AG04450 (cell line): ENCODE measurements at regions not wholly inside any gene's neighbourhood (a gene's known extent, or its start where the extent isn't known, plus 50 kb on each side); places are given as distances from the start of the nearest gene placed in this dataset.

Source experiments
- CTCF ChIA-PET: fragments of 300-600, 350-600 bp; formaldehyde crosslinking; extraction: SDS; loops from one replicate; lab custom pipeline; 2022; ENCODE audit warnings: antibody characterized with exemption, inconsistent platforms; lab: Charles Lee
- POLR2A ChIA-PET: fragments of 350-600 bp; formaldehyde crosslinking; extraction: SDS; loops from one replicate; lab custom pipeline; 2021; ENCODE audit warnings: antibody characterized with exemption, inconsistent platforms; lab: Yijun Ruan, JAX
- DNase-seq: peaks from one replicate; pipeline ENCODE4 v3.0.0-alpha.2; 2011; ENCODE audit warnings: low read depth, low spot score
- H3K27ac ChIP-seq: one replicate; pipeline ENCODE4 v1.5.1; 2012; ENCODE audit warnings: low read depth, low read length, control low read depth
- H3K27me3 ChIP-seq: one replicate; pipeline ENCODE4 v1.6.0; 2012; ENCODE audit warnings: low read length; ENCODE audit not compliant: control insufficient read depth, insufficient read depth
- H3K4me3 ChIP-seq: 2 replicates; pipeline ENCODE4 v1.5.1; 2011; ENCODE audit warnings: mild to moderate bottlenecking, low read depth, low read length, control low read depth
- H3K9me3 ChIP-seq: 2 replicates; pipeline ENCODE4 v1.5.1; 2012; ENCODE audit warnings: low read length; ENCODE audit not compliant: control insufficient read depth, insufficient read depth
- CTCF ChIP-seq: IDR thresholded peaks from 2 replicates; pipeline ENCODE4 v1.5.1; 2011; ENCODE audit warnings: low read depth, low read length, control low read depth, inconsistent platforms

DNA sequence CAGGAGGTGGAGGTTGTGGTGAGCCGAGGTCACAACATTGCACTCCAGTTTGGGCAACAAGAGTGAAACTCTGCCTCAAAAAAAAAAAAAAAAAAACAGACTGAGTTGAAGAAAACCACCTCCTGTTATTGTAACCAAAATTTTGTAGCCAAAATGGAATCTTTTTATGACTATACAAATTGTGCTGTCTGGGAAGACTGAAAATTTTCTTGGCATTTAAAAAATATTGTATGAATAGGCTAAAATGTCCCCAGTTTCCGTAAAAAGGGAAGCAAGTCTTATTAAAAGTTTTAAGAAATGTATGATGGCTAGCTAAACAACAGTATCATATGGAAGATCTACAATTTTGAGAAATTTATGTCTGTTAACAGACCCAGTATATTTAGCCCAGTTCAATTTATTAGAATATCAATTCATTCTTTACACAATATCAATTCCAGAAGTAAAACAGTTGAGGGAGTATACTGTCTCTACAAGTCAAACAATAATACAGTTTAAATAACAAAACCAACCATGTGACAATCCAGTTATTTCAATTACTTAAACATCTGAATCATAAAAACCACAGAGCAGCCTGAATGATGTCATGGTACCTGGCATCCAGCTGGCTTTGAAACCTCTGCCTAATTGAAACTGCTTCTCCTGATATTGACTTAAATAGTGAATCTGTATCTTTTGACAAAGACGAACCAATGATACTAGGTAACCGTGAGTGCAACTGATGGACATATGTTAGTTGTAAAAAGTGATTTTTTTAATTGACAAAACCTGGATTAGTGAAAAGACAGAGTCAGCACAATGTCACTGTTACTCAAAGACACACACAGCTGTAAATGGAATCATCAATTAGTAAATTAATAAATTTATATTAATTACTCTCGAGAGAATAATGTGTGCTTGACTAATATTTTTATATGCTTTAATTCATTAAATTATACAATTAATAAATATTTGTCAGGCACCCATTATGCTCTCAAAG lies 166.6 kb upstream of the MARCKS start:
- H3K27me3 ChIP-seq = no peaks in the 10 kb centered on the region
- POLR2A ChIA-PET = interaction anchor here (0.6 kb wide), 2 partner anchors 169 to 904 kb away, joined by 3 to 4 read pairs; no protein-coding TSS in a partner anchor
- no peak overlapping the region for H3K4me3 ChIP-seq
- no peak overlapping the region for H3K27ac ChIP-seq
- TF ChIP-seq CTCF = no peak
- CTCF ChIA-PET = no interaction called here
- no peaks in the 10 kb centered on the region for H3K9me3 ChIP-seq
- peak; percentile 79 for DNase-seq

GRCh38 chr6:113691260-113691656 lies 165.9 kb upstream of the MARCKS start:
- H3K9me3 ChIP-seq = no peaks in the 10 kb centered on the region
- H3K4me3 ChIP-seq = no peak overlapping the region
- no peak overlapping the region for H3K27ac ChIP-seq
- CTCF ChIA-PET = no interaction called here
- DNase-seq = no peak
- TF ChIP-seq CTCF = no peak
- POLR2A ChIA-PET = interaction anchor here (0.6 kb wide), 1 partner anchor 905 kb away, joined by 4 read pairs; no protein-coding TSS in a partner anchor
- no peaks in the 10 kb centered on the region for H3K27me3 ChIP-seq

DNA sequence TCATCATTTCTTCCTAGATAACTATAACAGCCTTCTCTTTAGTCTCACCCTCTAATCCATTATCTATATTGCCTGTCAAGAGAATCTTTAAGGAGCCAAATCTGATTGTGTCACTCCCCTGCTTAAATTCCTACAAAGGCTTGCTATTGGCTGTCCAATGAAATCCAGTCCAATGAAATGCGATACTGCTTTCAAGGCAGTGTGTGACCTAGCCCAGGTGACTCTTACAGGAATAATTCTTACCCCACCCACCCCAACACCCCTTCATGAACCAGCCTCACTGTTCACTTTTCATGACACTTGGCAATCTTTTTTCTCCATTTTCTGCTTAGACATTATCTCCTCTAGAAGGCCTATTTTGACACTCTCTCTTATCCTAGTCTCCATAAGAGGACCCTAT lies 163.3 kb upstream of the MARCKS start:
- CTCF ChIA-PET = no interaction called here
- Histone ChIP-seq H3K4me3 (no peak overlapping the region), H3K27ac (no peak overlapping the region), H3K9me3 (no peaks in the 10 kb centered on the region), H3K27me3 (no peaks in the 10 kb centered on the region)
- TF ChIP-seq CTCF = no peak
- POLR2A ChIA-PET = no interaction called here
- DNase-seq = no peak

DNA sequence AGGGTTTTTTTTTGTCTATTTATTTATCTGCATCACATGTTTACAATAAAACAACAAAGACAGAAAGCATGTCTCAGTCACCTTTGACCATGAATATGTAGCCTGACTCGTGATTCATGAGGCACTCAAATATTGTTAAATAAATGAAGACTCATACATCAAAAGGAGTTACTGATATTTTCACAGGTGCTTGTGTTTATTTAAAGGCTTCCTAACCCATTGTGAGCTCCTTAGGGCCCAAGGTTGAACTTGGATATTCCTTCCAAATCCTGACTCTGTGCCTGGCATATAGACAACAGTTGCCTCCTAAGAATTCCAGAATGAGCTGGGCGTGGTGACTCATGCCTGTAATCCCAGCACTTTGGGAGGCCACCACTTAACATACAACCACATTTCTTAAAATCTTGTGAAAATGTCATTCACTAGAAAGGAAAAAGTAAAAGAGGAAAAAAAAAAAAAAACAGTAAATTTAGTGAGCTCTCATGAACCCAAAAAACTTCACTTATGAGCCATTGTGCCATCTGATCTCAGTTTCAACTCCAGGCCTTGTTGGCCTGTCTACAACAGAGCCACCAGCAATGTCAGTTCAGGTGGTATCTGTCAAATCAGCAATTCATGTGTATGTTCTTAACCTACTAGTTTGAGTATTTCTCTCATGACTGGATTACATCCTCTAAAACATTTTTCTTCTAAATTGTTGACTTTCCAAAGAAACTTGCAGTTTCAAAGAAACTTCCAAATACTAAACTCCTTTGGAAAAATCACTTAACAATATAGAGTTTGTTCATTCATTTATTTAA lies 162.7 kb upstream of the MARCKS start:
- no peaks in the 10 kb centered on the region for H3K9me3 ChIP-seq
- H3K4me3 ChIP-seq = no peak overlapping the region
- DNase-seq = no peak
- H3K27ac ChIP-seq = no peak overlapping the region
- ChIA-PET CTCF (interaction anchor here (0.6 kb wide), 1 partner anchor 99 kb away, joined by 7 read pairs; no protein-coding TSS in a partner anchor), POLR2A (no interaction called here)
- TF ChIP-seq CTCF = no peak
- no peaks in the 10 kb centered on the region for H3K27me3 ChIP-seq
